Spleen (tissue), 7 donors: ENCODE measurements at regions not wholly inside any gene's neighbourhood (a gene's known extent, or its start where the extent isn't known, plus 50 kb on each side); places are given as distances from the start of the nearest gene placed in this dataset.

Source experiments
- CTCF ChIP-seq, 11 experiments: fragments of 200-600 bp in 7 of 11; fragments of 450-650 bp in 4 of 11; sonication (generic) in 4 of 11; IDR thresholded peaks in 8 of 11; conservative IDR thresholded peaks in 3 of 11; 1 replicate in 7 of 11; 2 replicates in 4 of 11; pipeline versions ENCODE4 v1.4.0 to v1.8.0; 2016 to 2021; ENCODE audit warnings: antibody characterized with exemption in 11 of 11, inconsistent platforms in 4 of 11, mild to moderate bottlenecking in 1 of 11
- POLR2A ChIP-seq, 3 donors: fragments of 450-650 bp; IDR thresholded peaks; one replicate each; pipeline ENCODE4 v1.5.1; 2017; ENCODE audit warnings: antibody characterized with exemption in 3 of 3, mild to moderate bottlenecking in 1 of 3
- donor health status: DM: no; HTN: no; CAD: no; lungs with moderate emphysema.
- donor health status: DM: no; HTN: no; CAD: no.
- donor health status: DM: no; HTN: no; CAD: no.

- TF ChIP-seq POLR2A (IDR thresholded peaks at IDR 0.05) (no peak), CTCF (IDR thresholded peaks at IDR 0.05 in 8 of 11, conservative IDR thresholded peaks at IDR 0.05 in 3 of 11) (no peak)
Observed at GRCh38 chr1:98333406-98333805, 328.1 kb upstream of the SNX7 start.
